ENCODE measurements at regions not wholly inside any gene's neighbourhood (a gene's known extent, or its start where the extent isn't known, plus 50 kb on each side); places are given as distances from the start of the nearest gene placed in this dataset.
"Not testable (repeated sequence)": the region's sequence is repeated elsewhere in the genome, so short reads cannot be mapped to it uniquely, and the experiment has no call there.

DNA sequence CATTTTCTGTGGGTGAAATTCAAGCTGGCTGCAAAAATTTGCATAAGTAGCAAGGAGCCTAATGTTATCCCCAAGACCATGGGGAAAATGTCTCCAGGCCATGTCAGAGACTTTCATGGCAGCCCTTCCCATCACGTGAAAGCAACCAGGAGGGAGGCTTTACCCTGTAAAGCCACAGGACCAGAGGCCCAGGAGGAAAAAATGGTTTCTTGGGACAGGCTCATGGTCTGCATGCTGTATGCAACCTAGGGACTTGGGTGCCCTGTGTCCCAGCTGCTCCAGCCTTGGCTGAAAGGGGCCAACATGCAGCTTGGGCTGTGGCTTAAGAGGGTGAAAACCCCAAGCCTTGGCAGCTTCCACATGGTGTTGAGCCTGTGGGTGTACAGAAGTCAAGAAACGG lies 489.3 kb downstream of the PRR16 start:
- RAD21 ChIA-PET (ENCODE audit: low non-redundant PET in 1 of 2, low total read pairs in 2 of 2, uncharacterized antibody in 2 of 2, unreplicated experiment in 2 of 2); intact Hi-C loops (cut with micrococcal nuclease); ATAC-seq; H3K36me3 ChIP-seq (ENCODE audit: control insufficient read depth in 1 of 2, insufficient read depth in 2 of 2, low read length in 2 of 2); H3K27ac ChIP-seq (ENCODE audit: low read depth, low read length); H3K4me1 ChIP-seq (ENCODE audit: control insufficient read depth in 1 of 2, insufficient read depth in 2 of 2, low read length in 2 of 2); BruUV-seq (replicated peaks); H3K9me3 ChIP-seq (ENCODE audit: control insufficient read depth in 1 of 2, insufficient read depth in 1 of 2, low read depth in 1 of 2, low read length in 2 of 2); DNase-seq (ENCODE audit: low read depth, low spot score); POLR2A ChIA-PET; H3K4me2 ChIP-seq (ENCODE audit: low read length); H3K4me3 ChIP-seq (replicated peaks in 1 of 2; ENCODE audit: low read depth in 1 of 2, low read length in 2 of 2); H3K79me2 ChIP-seq (ENCODE audit: insufficient read depth, low read length); H2AFZ ChIP-seq (ENCODE audit: low read depth, low read length, poor library complexity, severe bottlenecking); H4K20me1 ChIP-seq (ENCODE audit: insufficient read depth); H3K9me2 ChIP-seq (ENCODE audit: insufficient read depth); H3K27me3 ChIP-seq (ENCODE audit: insufficient read depth, low read length); CTCF ChIA-PET; H3K9ac ChIP-seq (ENCODE audit: low read length): not testable (repeated sequence)

DNA sequence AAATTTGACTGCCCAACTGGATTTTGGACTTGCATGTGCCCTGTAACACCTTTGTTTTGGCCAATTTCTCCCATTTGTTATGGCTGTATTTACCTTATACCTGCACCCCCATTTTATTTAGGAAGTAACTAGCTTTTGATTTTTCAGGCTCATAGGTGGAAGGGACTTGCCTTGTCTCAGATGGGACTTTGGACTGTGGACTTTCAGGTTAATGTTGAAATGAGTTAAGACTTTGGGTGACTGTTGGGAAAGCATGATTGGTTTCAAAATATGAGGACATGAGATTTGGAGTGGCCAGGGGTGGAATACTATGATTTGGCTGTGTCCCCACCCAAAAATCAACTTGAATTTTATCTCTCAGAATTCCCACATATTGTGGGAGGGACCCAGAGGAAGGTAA lies 490.2 kb downstream of the PRR16 start:
- intact Hi-C loops (cut with micrococcal nuclease) = no loop called here
- Histone ChIP-seq H2AFZ (ENCODE audit: low read depth, low read length, poor library complexity, severe bottlenecking) (no peak overlapping the region), H3K36me3 (ENCODE audit: control insufficient read depth in 1 of 2, insufficient read depth in 2 of 2, low read length in 2 of 2) (no peaks in the 10 kb centered on the region), H3K27ac (ENCODE audit: low read depth, low read length) (no peak overlapping the region), H3K27me3 (ENCODE audit: insufficient read depth, low read length) (no peaks in the 10 kb centered on the region), H3K4me2 (ENCODE audit: low read length) (no peak overlapping the region), H3K9me3 (ENCODE audit: control insufficient read depth in 1 of 2, insufficient read depth in 1 of 2, low read depth in 1 of 2, low read length in 2 of 2) (0 out of 4 replicates have a peak, but pooled peaks cover 0 to 6% of the 10 kb centered on the region in 2 experiments), H3K79me2 (ENCODE audit: insufficient read depth, low read length) (no peaks in the 10 kb centered on the region), H3K4me1 (ENCODE audit: control insufficient read depth in 1 of 2, insufficient read depth in 2 of 2, low read length in 2 of 2) (no peaks in the 10 kb centered on the region), H3K4me3 (replicated peaks in 1 of 2; ENCODE audit: low read depth in 1 of 2, low read length in 2 of 2) (no peak overlapping the region), H4K20me1 (ENCODE audit: insufficient read depth) (no peaks in the 10 kb centered on the region), H3K9ac (ENCODE audit: low read length) (no peak overlapping the region), H3K9me2 (ENCODE audit: insufficient read depth) (no peaks in the 10 kb centered on the region)
- RAD21 ChIA-PET (ENCODE audit: low non-redundant PET in 1 of 2, low total read pairs in 2 of 2, uncharacterized antibody in 2 of 2, unreplicated experiment in 2 of 2) = no interaction called here
- ATAC-seq (no peak), DNase-seq (ENCODE audit: low read depth, low spot score) (no peak)
- CTCF ChIA-PET = no interaction called here
- TF ChIP-seq CEBPB (IDR thresholded peaks at IDR 0.05; ENCODE audit: low read depth) = no peak
- TF ChIP-seq YY1 (IDR thresholded peaks at IDR 0.05; ENCODE audit: extremely low read depth, insufficient replicate concordance, low read depth, low read length) = no peak
- no peak for TF ChIP-seq ZNF274 (IDR thresholded peaks at IDR 0.05; ENCODE audit: low read depth, low read length)
- TF ChIP-seq POLR2AphosphoS5 (IDR thresholded peaks at IDR 0.05; ENCODE audit: low read depth, low read length) = no peak
- no peak for TF ChIP-seq CBX3 (IDR thresholded peaks at IDR 0.05; ENCODE audit: low read depth)
- TF ChIP-seq, protein P1, sequence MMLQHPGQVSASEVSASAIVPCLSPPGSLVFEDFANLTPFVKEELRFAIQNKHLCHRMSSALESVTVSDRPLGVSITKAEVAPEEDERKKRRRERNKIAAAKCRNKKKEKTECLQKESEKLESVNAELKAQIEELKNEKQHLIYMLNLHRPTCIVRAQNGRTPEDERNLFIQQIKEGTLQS (IDR thresholded peaks at IDR 0.05) = no peak
- TF ChIP-seq TCF7L2 (IDR thresholded peaks at IDR 0.05; ENCODE audit: borderline replicate concordance, extremely low read depth, insufficient read depth, insufficient read length) = no peak
- no peak for TF ChIP-seq JUND (IDR thresholded peaks at IDR 0.05)
- no peak for TF ChIP-seq ELF1 (IDR thresholded peaks at IDR 0.05; ENCODE audit: borderline replicate concordance, low read depth)
- no peak for TF ChIP-seq EZH2 (IDR thresholded peaks at IDR 0.05)
- TF ChIP-seq, protein P2, sequence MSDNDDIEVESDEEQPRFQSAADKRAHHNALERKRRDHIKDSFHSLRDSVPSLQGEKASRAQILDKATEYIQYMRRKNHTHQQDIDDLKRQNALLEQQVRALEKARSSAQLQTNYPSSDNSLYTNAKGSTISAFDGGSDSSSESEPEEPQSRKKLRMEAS (IDR thresholded peaks at IDR 0.05) = no peak
- TF ChIP-seq, protein P3, sequence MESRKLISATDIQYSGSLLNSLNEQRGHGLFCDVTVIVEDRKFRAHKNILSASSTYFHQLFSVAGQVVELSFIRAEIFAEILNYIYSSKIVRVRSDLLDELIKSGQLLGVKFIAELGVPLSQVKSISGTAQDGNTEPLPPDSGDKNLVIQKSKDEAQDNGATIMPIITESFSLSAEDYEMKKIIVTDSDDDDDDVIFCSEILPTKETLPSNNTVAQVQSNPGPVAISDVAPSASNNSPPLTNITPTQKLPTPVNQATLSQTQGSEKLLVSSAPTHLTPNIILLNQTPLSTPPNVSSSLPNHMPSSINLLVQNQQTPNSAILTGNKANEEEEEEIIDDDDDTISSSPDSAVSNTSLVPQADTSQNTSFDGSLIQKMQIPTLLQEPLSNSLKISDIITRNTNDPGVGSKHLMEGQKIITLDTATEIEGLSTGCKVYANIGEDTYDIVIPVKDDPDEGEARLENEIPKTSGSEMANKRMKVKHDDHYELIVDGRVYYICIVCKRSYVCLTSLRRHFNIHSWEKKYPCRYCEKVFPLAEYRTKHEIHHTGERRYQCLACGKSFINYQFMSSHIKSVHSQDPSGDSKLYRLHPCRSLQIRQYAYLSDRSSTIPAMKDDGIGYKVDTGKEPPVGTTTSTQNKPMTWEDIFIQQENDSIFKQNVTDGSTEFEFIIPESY (IDR thresholded peaks at IDR 0.05; ENCODE audit: extremely low read depth, insufficient replicate concordance, low read length) = no peak
- TF ChIP-seq FOSL1 (IDR thresholded peaks at IDR 0.05; ENCODE audit: low read depth) = no peak
- no TSS peak for BruUV-seq (replicated peaks)
- POLR2A ChIA-PET = no interaction called here

All from HCT116 (cell line).